GM10266 (cell line): ENCODE measurements at regions not wholly inside any gene's neighbourhood (a gene's known extent, or its start where the extent isn't known, plus 50 kb on each side); places are given as distances from the start of the nearest gene placed in this dataset.

ENCODE experiments used
- DNase-seq: peaks from one replicate; pipeline ENCODE4 v3.0.0; 2012; ENCODE audit errors: extremely low spot score
- TF ChIP-seq, protein P1 (sequence below): IDR thresholded peaks from 2 replicates; pipeline ENCODE4 v1.5.1; 2012; ENCODE audit warnings: mild to moderate bottlenecking, low read depth; ENCODE audit not compliant: control insufficient read depth, insufficient read depth; ENCODE audit errors: missing control alignments

DNA sequence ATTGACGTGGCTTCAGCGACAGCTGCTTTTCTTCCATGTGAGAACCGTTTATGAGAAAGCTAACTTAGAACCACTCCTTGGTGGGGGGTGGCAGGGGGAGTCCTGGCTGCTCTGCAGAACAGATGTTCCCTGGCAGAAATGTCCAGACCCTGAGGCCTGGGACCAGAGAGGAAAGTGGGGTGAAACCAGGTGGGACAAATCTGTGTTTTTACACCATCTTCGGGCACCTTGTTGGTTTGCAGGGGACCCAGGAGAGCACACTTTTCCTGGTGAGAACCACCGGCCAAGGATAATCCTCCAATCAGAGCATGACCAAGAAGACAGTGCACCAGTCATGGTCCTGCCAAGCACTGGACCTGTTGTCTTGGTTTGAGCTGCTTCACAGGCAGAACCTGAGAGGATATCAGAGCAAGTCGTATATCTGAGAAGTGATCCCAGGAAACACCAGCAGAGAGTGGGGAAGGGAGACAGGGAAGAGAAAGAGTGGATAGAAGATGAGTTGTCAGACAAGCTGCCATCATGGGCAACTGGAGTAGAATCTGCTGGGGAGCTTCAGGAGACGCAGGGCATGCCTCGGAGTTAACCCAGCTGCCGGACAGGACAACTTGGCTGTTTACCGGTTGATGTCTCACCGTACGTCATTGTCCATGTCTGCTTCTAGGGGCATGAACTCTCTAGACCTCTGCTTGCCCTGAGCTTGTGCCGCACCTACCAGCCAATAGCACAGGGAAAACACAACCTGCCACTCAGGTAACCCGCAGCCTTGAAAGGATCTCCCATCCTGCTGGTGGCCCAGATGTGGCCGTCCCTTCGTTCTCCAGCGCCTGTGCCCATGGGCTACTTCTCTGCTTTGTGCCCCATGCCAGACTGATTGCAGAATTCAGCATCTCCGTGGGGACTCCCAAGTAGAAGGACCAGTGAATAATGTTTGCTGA lies 178.4 kb upstream of the MVB12B start:
- no peak for DNase-seq
- TF ChIP-seq, protein P1, sequence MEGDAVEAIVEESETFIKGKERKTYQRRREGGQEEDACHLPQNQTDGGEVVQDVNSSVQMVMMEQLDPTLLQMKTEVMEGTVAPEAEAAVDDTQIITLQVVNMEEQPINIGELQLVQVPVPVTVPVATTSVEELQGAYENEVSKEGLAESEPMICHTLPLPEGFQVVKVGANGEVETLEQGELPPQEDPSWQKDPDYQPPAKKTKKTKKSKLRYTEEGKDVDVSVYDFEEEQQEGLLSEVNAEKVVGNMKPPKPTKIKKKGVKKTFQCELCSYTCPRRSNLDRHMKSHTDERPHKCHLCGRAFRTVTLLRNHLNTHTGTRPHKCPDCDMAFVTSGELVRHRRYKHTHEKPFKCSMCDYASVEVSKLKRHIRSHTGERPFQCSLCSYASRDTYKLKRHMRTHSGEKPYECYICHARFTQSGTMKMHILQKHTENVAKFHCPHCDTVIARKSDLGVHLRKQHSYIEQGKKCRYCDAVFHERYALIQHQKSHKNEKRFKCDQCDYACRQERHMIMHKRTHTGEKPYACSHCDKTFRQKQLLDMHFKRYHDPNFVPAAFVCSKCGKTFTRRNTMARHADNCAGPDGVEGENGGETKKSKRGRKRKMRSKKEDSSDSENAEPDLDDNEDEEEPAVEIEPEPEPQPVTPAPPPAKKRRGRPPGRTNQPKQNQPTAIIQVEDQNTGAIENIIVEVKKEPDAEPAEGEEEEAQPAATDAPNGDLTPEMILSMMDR = no peak

DNA sequence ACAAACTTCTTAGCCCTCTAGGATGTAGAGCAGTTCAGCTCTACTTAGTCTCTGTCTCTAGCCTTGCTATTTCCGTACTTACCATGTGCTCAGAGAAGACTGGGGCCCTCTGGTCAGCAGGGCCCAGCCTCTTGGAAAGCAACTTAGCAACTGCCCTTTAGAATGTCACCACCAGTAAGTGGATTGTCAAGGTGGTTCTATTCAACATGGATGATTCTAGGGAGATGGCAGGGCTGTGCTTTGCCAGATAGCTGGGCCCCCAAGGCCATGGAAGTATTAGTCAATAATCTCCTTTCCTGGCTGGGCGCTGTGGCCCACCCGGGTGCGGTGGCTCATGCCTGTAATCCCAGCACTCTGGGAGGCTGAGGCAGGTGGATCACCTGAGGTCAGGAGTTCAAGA lies 177.6 kb upstream of the MVB12B start:
- TF ChIP-seq, protein P1 = no peak
- DNase-seq = no peak

DNA sequence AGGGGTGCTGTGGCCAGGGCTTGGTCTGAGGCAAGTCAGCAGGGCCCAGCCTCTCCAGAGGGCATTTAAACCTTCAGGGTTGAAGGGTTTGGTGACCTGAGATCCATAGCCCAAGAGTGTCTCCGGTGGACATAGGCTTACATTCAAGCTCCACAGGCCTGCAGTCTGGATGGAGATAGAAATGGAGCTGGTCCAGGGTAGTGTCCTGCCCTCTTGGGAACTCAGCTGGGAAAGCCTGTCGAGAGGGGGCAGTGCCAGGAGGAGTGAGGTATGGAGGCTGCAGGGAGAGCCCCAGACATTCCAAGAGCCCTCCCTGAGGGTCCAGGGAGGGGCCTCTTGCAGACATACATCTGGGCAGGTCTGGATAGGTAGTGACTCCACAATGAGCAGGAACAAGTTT lies 177.0 kb upstream of the MVB12B start:
- TF ChIP-seq, protein P1 = no peak
- no peak for DNase-seq

DNA sequence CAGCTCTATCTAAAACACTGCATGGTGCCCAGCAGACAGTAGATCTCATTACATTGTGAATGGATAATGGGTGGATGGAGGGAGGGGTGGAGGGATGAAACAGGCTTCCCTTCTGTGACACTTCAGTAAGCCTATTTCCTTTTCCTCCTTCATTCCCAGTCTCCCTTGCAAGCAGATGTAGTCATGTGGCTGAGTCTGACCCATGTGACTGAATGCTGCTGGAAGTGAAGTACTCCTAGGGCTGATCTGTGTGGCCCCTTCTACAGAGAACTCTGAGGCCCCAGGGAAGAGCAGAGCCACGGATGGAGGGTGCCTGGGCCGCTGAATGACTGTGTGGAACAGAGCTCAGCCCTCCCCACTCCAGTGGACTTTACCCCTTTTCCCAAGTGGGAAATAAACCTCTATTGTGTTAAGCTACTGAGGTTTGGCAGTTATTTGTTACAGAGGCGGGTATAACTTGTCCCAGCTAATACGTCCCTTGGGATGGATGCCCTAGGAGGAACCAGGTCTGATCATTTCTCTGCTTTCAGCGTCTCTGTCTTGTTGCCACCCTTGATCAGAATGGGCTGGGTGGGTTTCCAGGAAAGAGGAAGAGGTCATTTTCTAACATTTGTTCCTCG lies 176.1 kb upstream of the MVB12B start:
- TF ChIP-seq, protein P1 = no peak
- no peak for DNase-seq

DNA sequence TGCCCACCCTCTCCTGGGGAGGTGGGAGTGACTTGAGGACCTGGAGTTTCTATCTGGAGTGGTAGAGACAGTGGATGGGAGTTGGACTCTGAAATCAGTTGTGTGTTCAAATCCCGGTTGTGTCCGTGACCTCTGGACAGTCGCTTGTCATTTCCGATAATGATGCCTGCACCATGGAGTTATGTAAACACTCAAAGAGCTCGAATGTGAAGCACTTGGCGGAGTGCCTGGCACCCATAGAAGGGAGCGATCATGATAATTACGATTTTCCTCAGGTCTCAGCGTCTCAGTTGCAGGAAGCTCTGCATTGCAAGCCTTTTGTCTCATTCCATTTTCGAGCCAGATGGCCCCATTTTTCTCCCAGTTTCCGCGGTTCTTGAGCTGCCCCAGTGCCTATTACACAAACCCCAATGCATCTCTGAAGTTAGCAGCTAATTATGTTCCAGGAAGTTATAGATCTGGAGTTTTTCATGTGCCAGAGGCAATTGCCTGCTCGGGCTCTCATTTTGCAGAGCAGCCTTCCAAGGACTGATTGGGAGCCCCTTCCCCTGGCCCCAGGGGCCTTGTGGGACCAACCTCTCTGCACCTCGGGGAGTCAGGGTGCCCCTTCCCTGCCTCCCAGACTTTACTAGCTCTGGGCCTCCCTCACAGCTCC lies 175.5 kb upstream of the MVB12B start:
- TF ChIP-seq, protein P1 = no peak
- no peak for DNase-seq

DNA sequence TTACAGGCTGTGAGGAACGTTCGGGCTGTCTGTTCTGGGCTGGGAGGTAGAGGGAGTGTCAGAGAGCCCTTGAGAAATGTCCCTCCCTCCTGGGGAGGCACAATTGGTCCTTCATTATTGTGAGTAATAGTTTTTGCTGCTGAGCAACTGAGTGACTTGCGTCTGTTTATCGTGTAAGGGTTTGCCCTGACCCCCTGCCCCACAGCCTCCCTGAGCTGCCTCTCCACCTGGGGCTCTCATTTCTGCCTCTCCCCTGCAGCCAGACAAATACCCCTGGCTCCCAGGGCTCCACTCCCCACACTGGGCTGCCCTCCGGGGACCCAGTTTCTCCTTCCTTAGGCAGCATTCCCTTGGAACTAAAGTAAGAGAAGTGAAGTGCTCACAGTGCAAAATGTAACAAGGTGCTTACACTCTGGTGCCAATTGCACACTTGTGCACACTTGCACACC lies 174.9 kb upstream of the MVB12B start:
- TF ChIP-seq, protein P1 = no peak
- no peak for DNase-seq
